AG04450 (cell line): ENCODE measurements at regions not wholly inside any gene's neighbourhood (a gene's known extent, or its start where the extent isn't known, plus 50 kb on each side); places are given as distances from the start of the nearest gene placed in this dataset.
A peak's percentile ranks its signal among the peaks of the same experiment; 100 is the strongest.

Source experiments
- CTCF ChIA-PET: fragments of 300-600, 350-600 bp; formaldehyde crosslinking; extraction: SDS; loops from one replicate; lab custom pipeline; 2022; ENCODE audit warnings: antibody characterized with exemption, inconsistent platforms; lab: Charles Lee
- POLR2A ChIA-PET: fragments of 350-600 bp; formaldehyde crosslinking; extraction: SDS; loops from one replicate; lab custom pipeline; 2021; ENCODE audit warnings: antibody characterized with exemption, inconsistent platforms; lab: Yijun Ruan, JAX
- DNase-seq: peaks from one replicate; pipeline ENCODE4 v3.0.0-alpha.2; 2011; ENCODE audit warnings: low read depth, low spot score
- H3K27ac ChIP-seq: one replicate; pipeline ENCODE4 v1.5.1; 2012; ENCODE audit warnings: low read depth, low read length, control low read depth
- H3K27me3 ChIP-seq: one replicate; pipeline ENCODE4 v1.6.0; 2012; ENCODE audit warnings: low read length; ENCODE audit not compliant: control insufficient read depth, insufficient read depth
- H3K4me3 ChIP-seq: 2 replicates; pipeline ENCODE4 v1.5.1; 2011; ENCODE audit warnings: mild to moderate bottlenecking, low read depth, low read length, control low read depth
- H3K9me3 ChIP-seq: 2 replicates; pipeline ENCODE4 v1.5.1; 2012; ENCODE audit warnings: low read length; ENCODE audit not compliant: control insufficient read depth, insufficient read depth
- CTCF ChIP-seq: IDR thresholded peaks from 2 replicates; pipeline ENCODE4 v1.5.1; 2011; ENCODE audit warnings: low read depth, low read length, control low read depth, inconsistent platforms

GRCh38 chr11:24390016-24390415 lies 106.8 kb upstream of the LUZP2 start:
- Histone ChIP-seq H3K4me3 (no peak overlapping the region), H3K9me3 (no peaks in the 10 kb centered on the region), H3K27ac (no peak overlapping the region), H3K27me3 (no peaks in the 10 kb centered on the region)
- no peak for DNase-seq
- TF ChIP-seq CTCF: no peak
- POLR2A ChIA-PET: no interaction called here
- CTCF ChIA-PET: no interaction called here

- Histone ChIP-seq H3K27me3 (no peaks in the 10 kb centered on the region), H3K27ac (no peak overlapping the region), H3K4me3 (no peak overlapping the region), H3K9me3 (no peaks in the 10 kb centered on the region)
- POLR2A ChIA-PET: no interaction called here
- no peak for DNase-seq
- no peak for TF ChIP-seq CTCF
- CTCF ChIA-PET: interaction anchor here (1.5 kb wide), 1 partner anchor 1370 kb away, joined by 4 read pairs; no protein-coding TSS in a partner anchor
Measured at GRCh38 chr11:24390762-24391161, 106.1 kb upstream of the LUZP2 start.

- no peaks in the 10 kb centered on the region for H3K27me3 ChIP-seq
- no peaks in the 10 kb centered on the region for H3K9me3 ChIP-seq
- TF ChIP-seq CTCF: no peak
- H3K27ac ChIP-seq: no peak overlapping the region
- POLR2A ChIA-PET: no interaction called here
- H3K4me3 ChIP-seq: no peak overlapping the region
- peak; percentile 37 for DNase-seq
- CTCF ChIA-PET: interaction anchor here (1.5 kb wide), 1 partner anchor 1370 kb away, joined by 4 read pairs; no protein-coding TSS in a partner anchor
Measured at GRCh38 chr11:24391167-24391566, 105.7 kb upstream of the LUZP2 start.

- H3K27ac ChIP-seq: no peak overlapping the region
- ChIA-PET POLR2A (no interaction called here), CTCF (interaction anchor here (0.7 kb wide), 1 partner anchor 335 kb away, joined by 4 read pairs; no protein-coding TSS in a partner anchor)
Measured at GRCh38 chr11:24400059-24400665, 96.7 kb upstream of the LUZP2 start.

More at GRCh38 chr11:24400059-24400665, 96.7 kb upstream of the LUZP2 start:
- no peak for DNase-seq
- H3K27me3 ChIP-seq: no peaks in the 10 kb centered on the region
- TF ChIP-seq CTCF: no peak
- no peak overlapping the region for H3K4me3 ChIP-seq
- no peaks in the 10 kb centered on the region for H3K9me3 ChIP-seq
